Hepatocyte (in vitro differentiated cells): ENCODE measurements at regions not wholly inside any gene's neighbourhood (a gene's known extent, or its start where the extent isn't known, plus 50 kb on each side); places are given as distances from the start of the nearest gene placed in this dataset.

Experiments used
- DNase-seq: peaks from one replicate; pipeline ENCODE4 v3.0.0-alpha.2; 2016; ENCODE audit warnings: low spot score
- H2AFZ ChIP-seq: fragments of 200-600 bp; sonication (generic); 2 replicates; pipeline ENCODE4 v1.6.0; 2016; ENCODE audit warnings: antibody characterized with exemption, mild to moderate bottlenecking
- H3K27ac ChIP-seq: fragments of 200-600 bp; sonication (generic); 2 replicates; pipeline ENCODE4 v1.5.1; 2016; ENCODE audit warnings: mild to moderate bottlenecking
- H3K27me3 ChIP-seq: fragments of 200-600 bp; sonication (generic); 2 replicates; pipeline ENCODE4 v1.6.1; 2016
- H3K36me3 ChIP-seq: fragments of 200-600 bp; sonication (generic); replicated peaks from 2 replicates; pipeline ENCODE4 v1.5.1; 2016; ENCODE audit warnings: low read depth; ENCODE audit not compliant: insufficient read depth
- H3K4me1 ChIP-seq: fragments of 200-600 bp; sonication (generic); 2 replicates; pipeline ENCODE4 v1.5.1; 2016; ENCODE audit warnings: mild to moderate bottlenecking, moderate library complexity; ENCODE audit not compliant: insufficient read depth
- H3K4me2 ChIP-seq: fragments of 200-600 bp; sonication (generic); 2 replicates; pipeline ENCODE4 v1.6.0; 2016
- H3K4me3 ChIP-seq: fragments of 200-600 bp; sonication (generic); 2 replicates; pipeline ENCODE4 v1.5.1; 2016; ENCODE audit warnings: mild to moderate bottlenecking
- H3K79me2 ChIP-seq: fragments of 200-600 bp; sonication (generic); 2 replicates; pipeline ENCODE4 v1.6.0; 2017; ENCODE audit warnings: mild to moderate bottlenecking
- H3K9me2 ChIP-seq: fragments of 200-600 bp; sonication (generic); replicated peaks from 2 replicates; pipeline ENCODE4 v1.6.0; 2017; ENCODE audit warnings: mild to moderate bottlenecking; ENCODE audit not compliant: insufficient read depth
- H3K9me3 ChIP-seq: fragments of 200-600 bp; sonication (generic); 2 replicates; pipeline ENCODE4 v1.5.1; 2016; ENCODE audit warnings: low read depth, mild to moderate bottlenecking
- H4K20me1 ChIP-seq: fragments of 200-600 bp; sonication (generic); 2 replicates; pipeline ENCODE4 v1.6.0; 2016; ENCODE audit warnings: mild to moderate bottlenecking; ENCODE audit not compliant: insufficient read depth, poor library complexity, severe bottlenecking
- EZH2 ChIP-seq: fragments of 200-600 bp; sonication (generic); IDR thresholded peaks from 2 replicates; pipeline ENCODE4 v1.6.1; 2016; ENCODE audit warnings: antibody characterized with exemption, mild to moderate bottlenecking, borderline replicate concordance
- EZH2phosphoT487 ChIP-seq: fragments of 200-600 bp; sonication (generic); IDR thresholded peaks from one replicate; pipeline ENCODE4 v1.6.1; 2018; ENCODE audit warnings: antibody characterized with exemption, mild to moderate bottlenecking, low read depth, moderate library complexity; ENCODE audit not compliant: unreplicated experiment, severe bottlenecking
- WGBS: methylation state at CpG from one replicate; pipeline ENCODE4 v1.1.6; 2016; ENCODE audit warnings: low lambda C conversion rate; ENCODE audit errors: missing lambda C conversion rate; 5-methylcytosine and 5-hydroxymethylcytosine counted together
- TF ChIP-seq, protein P1 (sequence below): fragments of 200-600 bp; sonication (generic); IDR thresholded peaks from 2 replicates; pipeline ENCODE4 v1.5.1; 2016; ENCODE audit warnings: antibody characterized with exemption, mild to moderate bottlenecking; ENCODE audit not compliant: poor library complexity

DNA sequence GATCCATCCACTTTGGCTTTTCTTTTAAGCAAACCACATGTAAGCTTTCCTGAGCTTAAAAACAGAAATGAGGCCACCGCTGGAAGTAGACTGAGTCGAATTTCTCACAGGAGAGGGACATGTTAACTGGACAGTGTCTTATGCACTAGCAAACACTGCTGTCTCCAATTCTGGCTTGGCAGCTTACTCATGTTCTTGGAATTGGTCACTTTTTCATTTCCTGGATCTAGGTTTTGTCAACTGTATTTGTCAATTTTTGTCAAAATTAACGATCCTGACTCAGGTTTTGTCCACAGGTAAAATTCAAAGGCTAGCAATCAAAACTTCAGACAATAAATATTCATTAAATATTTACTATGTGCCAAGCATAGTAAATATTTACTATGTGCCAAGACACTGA is 601.5 kb downstream of the RNF144B start:
- Histone ChIP-seq H3K36me3 (no peaks in the 10 kb centered on the region), H3K9me2 (no peaks in the 10 kb centered on the region), H3K79me2 (no peaks in the 10 kb centered on the region), H3K4me1 (no peaks in the 10 kb centered on the region), H4K20me1 (no peaks in the 10 kb centered on the region), H2AFZ (no peak overlapping the region), H3K9me3 (no peaks in the 10 kb centered on the region), H3K4me3 (no peak overlapping the region), H3K4me2 (no peak overlapping the region), H3K27ac (no peak overlapping the region), H3K27me3 (no peaks in the 10 kb centered on the region)
- WGBS, result 88% methylated on average over 3 of the region's 3 CpGs
- TF ChIP-seq EZH2, result no peak
- TF ChIP-seq, protein P1, sequence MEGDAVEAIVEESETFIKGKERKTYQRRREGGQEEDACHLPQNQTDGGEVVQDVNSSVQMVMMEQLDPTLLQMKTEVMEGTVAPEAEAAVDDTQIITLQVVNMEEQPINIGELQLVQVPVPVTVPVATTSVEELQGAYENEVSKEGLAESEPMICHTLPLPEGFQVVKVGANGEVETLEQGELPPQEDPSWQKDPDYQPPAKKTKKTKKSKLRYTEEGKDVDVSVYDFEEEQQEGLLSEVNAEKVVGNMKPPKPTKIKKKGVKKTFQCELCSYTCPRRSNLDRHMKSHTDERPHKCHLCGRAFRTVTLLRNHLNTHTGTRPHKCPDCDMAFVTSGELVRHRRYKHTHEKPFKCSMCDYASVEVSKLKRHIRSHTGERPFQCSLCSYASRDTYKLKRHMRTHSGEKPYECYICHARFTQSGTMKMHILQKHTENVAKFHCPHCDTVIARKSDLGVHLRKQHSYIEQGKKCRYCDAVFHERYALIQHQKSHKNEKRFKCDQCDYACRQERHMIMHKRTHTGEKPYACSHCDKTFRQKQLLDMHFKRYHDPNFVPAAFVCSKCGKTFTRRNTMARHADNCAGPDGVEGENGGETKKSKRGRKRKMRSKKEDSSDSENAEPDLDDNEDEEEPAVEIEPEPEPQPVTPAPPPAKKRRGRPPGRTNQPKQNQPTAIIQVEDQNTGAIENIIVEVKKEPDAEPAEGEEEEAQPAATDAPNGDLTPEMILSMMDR, result no peak
- no peak for TF ChIP-seq EZH2phosphoT487
- no peak for DNase-seq

DNA sequence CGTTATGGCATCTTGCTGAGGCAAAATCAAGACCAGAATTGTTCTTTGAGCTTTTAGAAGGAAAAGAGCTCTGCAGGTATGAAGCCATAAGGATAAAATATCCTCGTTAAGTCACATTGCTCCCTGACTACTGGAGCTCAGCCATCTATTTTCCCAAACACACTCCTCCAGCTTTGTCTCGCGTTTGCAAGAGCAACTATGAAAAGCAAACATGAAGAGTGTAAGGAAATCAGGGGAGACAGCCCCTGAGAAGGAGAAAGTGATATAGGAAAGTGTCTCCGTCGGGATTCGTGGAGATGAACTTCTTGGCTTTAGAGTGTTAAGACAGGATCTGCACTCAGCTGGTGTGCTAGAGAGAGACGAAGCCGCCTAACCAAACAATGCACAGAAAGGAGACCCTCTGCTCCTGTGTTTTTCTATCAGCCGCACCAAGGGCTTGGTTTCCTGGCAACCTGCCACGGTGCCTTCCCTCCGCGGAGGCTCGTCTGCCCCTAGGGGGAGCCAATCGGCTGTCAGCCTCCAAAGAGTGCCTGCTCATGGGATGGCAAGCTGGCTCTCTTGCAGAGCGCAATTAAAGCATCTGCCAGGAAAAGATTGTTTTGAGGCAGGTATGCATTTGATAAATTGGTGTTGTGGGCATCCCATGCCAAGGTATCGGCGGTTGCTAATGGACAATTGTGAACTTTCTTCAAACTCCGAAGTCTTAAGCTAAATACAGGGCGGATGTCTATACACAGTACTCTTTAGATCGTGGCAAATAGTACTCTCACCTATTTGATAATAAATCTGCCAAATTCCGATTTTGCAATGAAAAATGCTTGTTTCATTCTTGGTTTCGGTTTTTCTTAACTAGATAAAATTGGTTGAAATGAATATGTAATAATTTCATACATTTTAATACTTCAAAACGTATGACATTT is 603.2 kb downstream of the RNF144B start:
- Histone ChIP-seq H4K20me1 (no peaks in the 10 kb centered on the region), H2AFZ (peak overlapping the region; percentile 38), H3K27ac (no peak overlapping the region), H3K27me3 (no peaks in the 10 kb centered on the region), H3K9me2 (no peaks in the 10 kb centered on the region), H3K9me3 (no peaks in the 10 kb centered on the region), H3K4me3 (no peak overlapping the region), H3K79me2 (no peaks in the 10 kb centered on the region), H3K4me1 (no peaks in the 10 kb centered on the region), H3K36me3 (no peaks in the 10 kb centered on the region), H3K4me2 (peak overlapping the region; percentile 73)
- TF ChIP-seq, protein P1, result peak; percentile 81
- TF ChIP-seq EZH2, result no peak
- no peak for TF ChIP-seq EZH2phosphoT487
- peak; percentile 90 for DNase-seq
- 30% methylated on average over 24 of the region's 24 CpGs for WGBS

DNA sequence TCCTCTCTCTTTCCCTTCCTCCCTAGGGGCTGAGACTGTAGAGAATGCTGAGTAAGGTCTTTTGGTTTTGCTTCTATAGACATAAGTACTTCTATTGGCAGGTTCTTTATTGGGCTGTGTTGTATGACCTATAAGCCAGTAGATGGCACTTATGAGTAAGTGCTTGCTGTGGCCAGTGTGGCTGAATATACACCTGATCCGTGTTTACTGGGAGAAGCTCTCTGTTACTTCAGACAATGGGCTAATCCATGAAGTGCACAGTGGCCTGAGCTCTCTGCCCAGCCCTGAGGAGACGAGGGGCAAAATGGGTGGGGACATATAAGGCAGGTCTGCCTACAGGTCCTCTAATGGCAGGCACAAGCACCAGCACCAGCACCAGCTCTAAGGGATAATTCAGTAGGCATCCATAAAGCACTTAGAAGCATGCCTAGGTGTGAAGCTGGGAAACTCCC is 610.3 kb downstream of the RNF144B start:
- no peak overlapping the region for H2AFZ ChIP-seq
- DNase-seq, result peak; percentile 70

More for the DNA sequence above, 610.3 kb downstream of the RNF144B start:
- TF ChIP-seq EZH2phosphoT487 (no peak), EZH2 (no peak)
- TF ChIP-seq, protein P1, result peak; percentile 68
- Histone ChIP-seq H3K27me3 (no peaks in the 10 kb centered on the region), H3K79me2 (no peaks in the 10 kb centered on the region), H4K20me1 (no peaks in the 10 kb centered on the region), H3K4me3 (no peak overlapping the region), H3K4me1 (no peaks in the 10 kb centered on the region), H3K36me3 (no peaks in the 10 kb centered on the region), H3K9me2 (no peaks in the 10 kb centered on the region), H3K9me3 (no peaks in the 10 kb centered on the region), H3K27ac (no peak overlapping the region), H3K4me2 (no peak overlapping the region)
- WGBS, result 6% methylated on average over 2 of the region's 2 CpGs
